ENCODE measurements at regions not wholly inside any gene's neighbourhood (a gene's known extent, or its start where the extent isn't known, plus 50 kb on each side); places are given as distances from the start of the nearest gene placed in this dataset.

GRCh38 chr1:69081668-69082067 lies 486.1 kb upstream of the LRRC7 start:
- no peak for TF ChIP-seq CTCF (IDR thresholded peaks at IDR 0.05)
- no peak for TF ChIP-seq ZBTB33 (IDR thresholded peaks at IDR 0.05; ENCODE audit: borderline replicate concordance, low read depth)
- TF ChIP-seq EZH2phosphoT487 (IDR thresholded peaks at IDR 0.05; ENCODE audit: borderline replicate concordance, low read depth): no peak
- TF ChIP-seq FOSL2 (IDR thresholded peaks at IDR 0.05; ENCODE audit: borderline replicate concordance, low read depth): no peak
- no peak for TF ChIP-seq REST (IDR thresholded peaks at IDR 0.05; ENCODE audit: low read depth, low read length)
- no peak for TF ChIP-seq CHD2 (IDR thresholded peaks at IDR 0.05; ENCODE audit: low read length, partially characterized antibody)

All from SK-N-SH (cell line).